ENCODE measurements at regions not wholly inside any gene's neighbourhood (a gene's known extent, or its start where the extent isn't known, plus 50 kb on each side); places are given as distances from the start of the nearest gene placed in this dataset.

- TF ChIP-seq CTCF (IDR thresholded peaks at IDR 0.05; ENCODE audit: borderline replicate concordance, extremely low read depth, low read length, poor library complexity, severe bottlenecking) = no peak
- TF ChIP-seq EZH2 (IDR thresholded peaks at IDR 0.05; ENCODE audit: borderline replicate concordance, low read depth, low read length, severe bottlenecking) = no peak
Measured at GRCh38 chr13:50099473-50099872, 84.2 kb downstream of the KCNRG start.
